ENCODE measurements at regions not wholly inside any gene's neighbourhood (a gene's known extent, or its start where the extent isn't known, plus 50 kb on each side); places are given as distances from the start of the nearest gene placed in this dataset.
A peak's percentile ranks its signal among the peaks of the same experiment; 100 is the strongest.

DNA sequence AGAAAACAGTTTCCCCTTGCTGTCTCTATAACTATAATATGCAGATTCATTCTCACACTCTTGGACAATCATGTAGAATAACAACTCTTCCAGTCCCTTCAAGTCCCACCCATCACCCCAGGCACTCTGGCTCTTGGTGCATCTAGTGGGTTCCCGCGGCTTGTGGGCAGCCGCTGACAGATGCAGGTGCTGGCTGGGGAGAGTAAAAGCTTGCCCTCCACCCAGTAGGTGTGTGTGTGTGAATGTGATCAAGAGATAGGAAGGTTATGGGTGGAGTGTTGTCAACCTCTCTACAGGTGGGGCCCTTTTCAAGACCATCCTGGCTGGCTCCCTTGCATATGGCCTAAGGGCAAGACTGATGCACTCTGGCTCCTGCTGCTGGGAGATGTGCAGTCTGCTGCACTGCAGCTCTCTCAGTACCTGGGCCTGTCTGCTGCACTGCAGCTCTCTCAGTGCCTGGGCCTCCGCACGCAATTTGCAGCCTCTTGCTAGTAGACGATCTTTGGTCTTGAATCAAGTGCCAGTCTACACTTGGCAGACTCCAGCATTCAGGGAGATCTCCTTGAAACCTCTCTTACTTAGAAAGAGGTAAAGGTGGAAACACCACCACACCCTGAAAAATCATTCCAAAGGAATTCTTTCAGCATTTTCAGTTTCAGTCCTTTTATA is 189.7 kb upstream of the GDNF start:
- Histone ChIP-seq H3K79me2 (ENCODE audit: insufficient read depth, low read length) (no peaks in the 10 kb centered on the region), H3K4me3 (replicated peaks in 1 of 3; ENCODE audit: low read depth in 2 of 3, low read length in 3 of 3) (no peak overlapping the region), H2AFZ (ENCODE audit: insufficient read depth, low read depth, low read length, poor library complexity, severe bottlenecking) (no peak overlapping the region), H3K27ac (ENCODE audit: low read depth in 1 of 2, low read length in 2 of 2) (no peak overlapping the region), H4K20me1 (ENCODE audit: insufficient read depth, low read length) (no peaks in the 10 kb centered on the region), H3K4me1 (ENCODE audit: control insufficient read depth in 1 of 2, insufficient read depth in 2 of 2, low read length in 2 of 2) (no peaks in the 10 kb centered on the region), H3K36me3 (replicated peaks in 1 of 2; ENCODE audit: control insufficient read depth in 1 of 2, insufficient read depth in 2 of 2, low read length in 2 of 2) (no peaks in the 10 kb centered on the region), H3K9ac (ENCODE audit: insufficient read depth, low read length, poor library complexity, severe bottlenecking) (no peak overlapping the region), H3K9me3 (replicated peaks in 1 of 2; ENCODE audit: control insufficient read depth in 1 of 2, insufficient read depth in 1 of 2, low read length in 2 of 2) (no peaks in the 10 kb centered on the region), H3K27me3 (ENCODE audit: control insufficient read depth in 2 of 2, insufficient read depth in 2 of 2, low read length in 2 of 2) (no peaks in the 10 kb centered on the region), H3K4me2 (replicated peaks; ENCODE audit: extremely low read depth, low read length, poor library complexity, severe bottlenecking) (no peak overlapping the region)
- peak overlapping the region in 1 of 7 donors; percentile 52 for H3K27ac Mint-ChIP-seq
- DNase-seq: no peak
- H3K9me3 Mint-ChIP-seq: peaks cover 0 to 2% (median 0%) of the 10 kb centered on the region in 7 donors
- intact Hi-C loops (cut with micrococcal nuclease): no loop called here
- 100% methylated on average over 2 of the region's 6 CpGs for WGBS (ENCODE audit: insufficient coverage)
- TF ChIP-seq, protein P1, sequence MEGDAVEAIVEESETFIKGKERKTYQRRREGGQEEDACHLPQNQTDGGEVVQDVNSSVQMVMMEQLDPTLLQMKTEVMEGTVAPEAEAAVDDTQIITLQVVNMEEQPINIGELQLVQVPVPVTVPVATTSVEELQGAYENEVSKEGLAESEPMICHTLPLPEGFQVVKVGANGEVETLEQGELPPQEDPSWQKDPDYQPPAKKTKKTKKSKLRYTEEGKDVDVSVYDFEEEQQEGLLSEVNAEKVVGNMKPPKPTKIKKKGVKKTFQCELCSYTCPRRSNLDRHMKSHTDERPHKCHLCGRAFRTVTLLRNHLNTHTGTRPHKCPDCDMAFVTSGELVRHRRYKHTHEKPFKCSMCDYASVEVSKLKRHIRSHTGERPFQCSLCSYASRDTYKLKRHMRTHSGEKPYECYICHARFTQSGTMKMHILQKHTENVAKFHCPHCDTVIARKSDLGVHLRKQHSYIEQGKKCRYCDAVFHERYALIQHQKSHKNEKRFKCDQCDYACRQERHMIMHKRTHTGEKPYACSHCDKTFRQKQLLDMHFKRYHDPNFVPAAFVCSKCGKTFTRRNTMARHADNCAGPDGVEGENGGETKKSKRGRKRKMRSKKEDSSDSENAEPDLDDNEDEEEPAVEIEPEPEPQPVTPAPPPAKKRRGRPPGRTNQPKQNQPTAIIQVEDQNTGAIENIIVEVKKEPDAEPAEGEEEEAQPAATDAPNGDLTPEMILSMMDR (IDR thresholded peaks at IDR 0.05): no peak
- no peaks in the 10 kb centered on the region for H3K36me3 Mint-ChIP-seq
- no peak overlapping the region for H3K4me3 Mint-ChIP-seq
- H3K4me1 Mint-ChIP-seq: no peaks in the 10 kb centered on the region
- peaks cover 0 to 7% (median 0%) of the 10 kb centered on the region in 3 donors for H3K27me3 Mint-ChIP-seq (ENCODE audit: low read depth in 3 of 3)

DNA sequence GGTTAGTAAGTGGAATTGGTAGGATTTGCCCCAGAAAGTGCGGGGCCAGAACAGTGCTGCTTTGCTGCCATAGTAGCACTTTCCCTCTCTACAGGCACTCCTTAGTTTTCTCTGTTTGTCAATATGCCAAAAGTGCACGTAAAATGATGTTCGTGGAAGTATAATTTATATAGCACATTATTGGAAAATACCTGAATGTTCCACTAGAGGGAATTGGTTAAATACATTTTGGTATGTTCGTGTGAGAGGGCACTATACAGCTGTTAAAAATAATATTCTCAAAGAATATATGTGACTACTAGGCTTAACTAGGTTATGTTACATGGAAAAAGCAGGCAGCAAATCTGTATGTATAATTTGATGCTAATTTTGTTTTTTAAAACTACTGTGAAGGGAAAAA is 184.0 kb upstream of the GDNF start:
- Histone ChIP-seq H2AFZ (ENCODE audit: insufficient read depth, low read depth, low read length, poor library complexity, severe bottlenecking) (no peak overlapping the region), H3K4me3 (replicated peaks in 1 of 3; ENCODE audit: low read depth in 2 of 3, low read length in 3 of 3) (no peak overlapping the region), H3K9me3 (replicated peaks in 1 of 2; ENCODE audit: control insufficient read depth in 1 of 2, insufficient read depth in 1 of 2, low read length in 2 of 2) (no peaks in the 10 kb centered on the region), H3K9ac (ENCODE audit: insufficient read depth, low read length, poor library complexity, severe bottlenecking) (no peak overlapping the region), H3K4me1 (ENCODE audit: control insufficient read depth in 1 of 2, insufficient read depth in 2 of 2, low read length in 2 of 2) (no peaks in the 10 kb centered on the region), H3K79me2 (ENCODE audit: insufficient read depth, low read length) (no peaks in the 10 kb centered on the region), H4K20me1 (ENCODE audit: insufficient read depth, low read length) (no peaks in the 10 kb centered on the region), H3K36me3 (replicated peaks in 1 of 2; ENCODE audit: control insufficient read depth in 1 of 2, insufficient read depth in 2 of 2, low read length in 2 of 2) (no peaks in the 10 kb centered on the region), H3K27me3 (ENCODE audit: control insufficient read depth in 2 of 2, insufficient read depth in 2 of 2, low read length in 2 of 2) (no peaks in the 10 kb centered on the region), H3K4me2 (replicated peaks; ENCODE audit: extremely low read depth, low read length, poor library complexity, severe bottlenecking) (no peak overlapping the region), H3K27ac (ENCODE audit: low read depth in 1 of 2, low read length in 2 of 2) (no peak overlapping the region)
- H3K9me3 Mint-ChIP-seq: peaks cover 0 to 3% (median 0%) of the 10 kb centered on the region in 7 donors
- H3K27me3 Mint-ChIP-seq (ENCODE audit: low read depth in 3 of 3): peaks cover 2 to 5% (median 3%) of the 10 kb centered on the region in 3 donors
- no CpG with 5 or more reads among the region's 4 CpGs for WGBS (ENCODE audit: insufficient coverage)
- H3K4me3 Mint-ChIP-seq: no peak overlapping the region
- H3K36me3 Mint-ChIP-seq: no peaks in the 10 kb centered on the region
- intact Hi-C loops (cut with micrococcal nuclease): no loop called here
- TF ChIP-seq, protein P1 (IDR thresholded peaks at IDR 0.05): no peak
- H3K4me1 Mint-ChIP-seq: no peaks in the 10 kb centered on the region
- DNase-seq: no peak
- H3K27ac Mint-ChIP-seq: no peak overlapping the region

Measured in CD14-positive monocyte (primary cell).